ENCODE measurements at regions not wholly inside any gene's neighbourhood (a gene's known extent, or its start where the extent isn't known, plus 50 kb on each side); places are given as distances from the start of the nearest gene placed in this dataset.

GRCh38 chr9:79289856-79290255 is 281.9 kb upstream of the TLE4 start:
- H3K36me3 ChIP-seq: no peaks in the 10 kb centered on the region
- H3K4me3 ChIP-seq: no peak overlapping the region
- no peaks in the 10 kb centered on the region for H3K9me3 ChIP-seq
- TF ChIP-seq EP300 (IDR thresholded peaks at IDR 0.05) (no peak), CTCF (IDR thresholded peaks at IDR 0.05) (no peak), POLR2A (IDR thresholded peaks at IDR 0.05) (no peak)
- H3K4me1 ChIP-seq: no peaks in the 10 kb centered on the region
- H3K27me3 ChIP-seq: no peaks in the 10 kb centered on the region
- no peak overlapping the region for H3K27ac ChIP-seq
- 73 to 82% methylated on average over 3 of the region's 3 CpGs for WGBS, 2 donors
- no peak for DNase-seq (ENCODE audit: low spot score in 2 of 2)

DNA sequence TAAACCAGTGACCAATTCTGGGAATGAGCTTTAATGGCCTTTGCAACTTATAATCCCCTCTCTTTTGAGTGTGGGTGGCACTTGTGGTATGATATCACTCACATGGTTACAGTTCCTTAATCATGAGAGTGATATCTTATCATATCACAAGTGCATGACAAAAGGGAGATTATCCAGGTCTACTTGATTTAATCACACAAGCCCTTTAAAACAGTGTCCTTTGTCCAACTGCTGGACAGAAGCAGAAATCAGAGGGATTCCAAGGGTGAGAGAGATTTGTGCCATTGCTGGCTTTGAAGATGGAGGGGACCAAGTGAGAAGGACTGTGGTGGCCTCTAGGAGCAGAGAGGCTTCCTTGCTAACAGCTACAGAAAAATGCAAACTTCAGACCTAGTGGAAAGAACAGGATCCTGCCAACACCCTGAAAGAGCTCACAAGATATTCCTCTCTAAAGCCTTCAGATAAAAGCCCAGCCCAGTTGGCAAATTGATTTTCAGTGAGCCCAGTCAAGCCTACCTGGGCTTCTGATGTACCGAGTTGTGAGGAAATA is 279.0 kb upstream of the TLE4 start:
- no peak for DNase-seq (ENCODE audit: low spot score in 2 of 2)
- no peaks in the 10 kb centered on the region for H3K9me3 ChIP-seq
- TF ChIP-seq POLR2A (IDR thresholded peaks at IDR 0.05): no peak
- TF ChIP-seq CTCF (IDR thresholded peaks at IDR 0.05): no peak
- TF ChIP-seq EP300 (IDR thresholded peaks at IDR 0.05): no peak
- WGBS, 2 donors: 90 to 94% methylated on average over 1 of the region's 1 CpG
- H3K27ac ChIP-seq: no peak overlapping the region
- H3K27me3 ChIP-seq: no peaks in the 10 kb centered on the region
- no peaks in the 10 kb centered on the region for H3K4me1 ChIP-seq
- no peak overlapping the region for H3K4me3 ChIP-seq
- no peaks in the 10 kb centered on the region for H3K36me3 ChIP-seq

DNA sequence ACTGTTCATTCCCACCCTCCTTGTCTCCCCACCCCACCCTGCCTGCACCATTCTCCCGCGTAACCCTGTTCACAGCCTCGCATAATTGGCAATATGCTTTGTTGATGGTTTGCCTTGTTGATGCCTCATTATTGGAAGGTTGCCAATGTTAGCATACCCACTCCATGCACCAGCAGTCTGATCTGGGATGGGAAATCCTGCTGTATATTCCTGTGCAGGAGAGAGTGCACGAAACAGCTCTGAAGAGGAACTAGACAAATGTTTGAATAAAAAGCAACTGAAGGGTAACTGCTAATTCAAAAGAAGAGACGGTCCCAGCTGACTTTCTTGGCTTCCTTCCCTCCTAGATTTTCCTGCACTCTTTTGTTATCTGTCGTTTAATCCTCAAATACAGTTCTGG is 271.7 kb upstream of the TLE4 start:
- WGBS, 2 donors: 24 to 30% methylated on average over 6 of the region's 6 CpGs
- Histone ChIP-seq H3K27ac (no peak overlapping the region), H3K27me3 (no peaks in the 10 kb centered on the region), H3K4me3 (no peak overlapping the region), H3K4me1 (no peaks in the 10 kb centered on the region), H3K36me3 (no peaks in the 10 kb centered on the region), H3K9me3 (no peaks in the 10 kb centered on the region)
- no peak for DNase-seq (ENCODE audit: low spot score in 2 of 2)
- TF ChIP-seq EP300 (IDR thresholded peaks at IDR 0.05) (no peak), POLR2A (IDR thresholded peaks at IDR 0.05) (no peak), CTCF (IDR thresholded peaks at IDR 0.05) (no peak)

DNA sequence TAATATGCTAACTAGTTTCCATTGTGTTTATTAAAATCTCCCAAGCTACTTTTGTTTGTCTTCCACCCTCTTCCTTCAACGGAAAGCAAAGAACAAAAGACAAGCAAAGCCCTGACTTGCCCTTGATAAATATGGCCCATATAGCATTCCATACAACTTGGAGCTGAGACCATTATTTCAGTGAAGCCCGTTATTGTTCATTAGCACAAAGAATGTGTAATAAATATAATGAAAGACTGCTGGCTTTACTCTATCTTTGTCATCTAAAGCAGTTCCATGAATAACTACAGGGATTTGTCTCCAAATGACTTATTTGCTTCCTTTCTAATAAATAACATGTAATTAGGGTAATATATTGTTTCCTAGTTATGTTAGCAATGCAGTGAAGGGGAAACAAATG is 270.7 kb upstream of the TLE4 start:
- WGBS, 2 donors: 23 to 33% methylated on average over 2 of the region's 2 CpGs
- no peak for TF ChIP-seq POLR2A (IDR thresholded peaks at IDR 0.05)
- TF ChIP-seq CTCF (IDR thresholded peaks at IDR 0.05): no peak
- TF ChIP-seq EP300 (IDR thresholded peaks at IDR 0.05): no peak
- H3K36me3 ChIP-seq: no peaks in the 10 kb centered on the region
- no peaks in the 10 kb centered on the region for H3K4me1 ChIP-seq
- no peaks in the 10 kb centered on the region for H3K27me3 ChIP-seq
- no peaks in the 10 kb centered on the region for H3K9me3 ChIP-seq
- no peak for DNase-seq (ENCODE audit: low spot score in 2 of 2)
- no peak overlapping the region for H3K27ac ChIP-seq
- no peak overlapping the region for H3K4me3 ChIP-seq

DNA sequence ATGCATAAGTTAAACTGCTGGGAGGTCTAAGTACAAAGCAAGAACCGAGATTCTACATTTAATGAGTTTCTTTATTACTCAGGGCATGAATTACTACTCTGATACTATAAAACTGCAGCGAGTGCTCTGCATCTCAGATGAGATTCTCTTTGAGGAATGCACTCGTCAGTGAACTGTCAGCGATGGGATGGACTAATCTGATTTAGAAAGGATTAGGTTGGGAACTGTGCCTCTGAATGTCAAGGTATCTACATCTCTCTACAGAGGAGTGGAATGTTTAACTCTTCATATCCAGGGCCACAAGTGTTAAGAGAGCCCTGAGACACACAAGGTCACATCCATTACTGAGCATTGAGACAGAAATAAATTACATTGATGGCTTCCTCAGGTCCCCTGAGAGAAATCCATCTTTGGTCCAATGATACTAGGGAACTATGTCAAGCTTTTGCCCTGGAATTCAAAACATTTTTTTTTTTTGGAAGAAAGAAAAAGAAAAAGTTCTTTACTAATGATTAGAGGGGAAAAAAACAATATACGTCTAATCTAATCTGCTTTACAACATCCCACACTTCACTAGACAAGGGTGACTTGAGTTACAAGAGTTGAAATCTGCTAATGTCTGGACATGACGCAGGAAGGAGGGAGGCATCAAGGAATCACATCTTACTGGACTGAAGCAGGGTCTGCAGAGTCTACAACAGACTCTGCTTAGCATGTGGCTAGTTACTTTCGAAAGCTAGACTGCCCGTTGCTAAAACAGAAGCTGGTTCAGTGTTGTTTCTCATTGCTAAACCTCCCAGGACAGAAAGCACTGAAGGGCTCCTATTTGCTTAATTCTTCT is 270.0 kb upstream of the TLE4 start:
- no peak overlapping the region for H3K4me3 ChIP-seq
- H3K27me3 ChIP-seq: no peaks in the 10 kb centered on the region
- no peak for TF ChIP-seq POLR2A (IDR thresholded peaks at IDR 0.05)
- no peak for TF ChIP-seq EP300 (IDR thresholded peaks at IDR 0.05)
- no peak for TF ChIP-seq CTCF (IDR thresholded peaks at IDR 0.05)
- no peaks in the 10 kb centered on the region for H3K4me1 ChIP-seq
- H3K9me3 ChIP-seq: no peaks in the 10 kb centered on the region
- H3K27ac ChIP-seq: no peak overlapping the region
- no peaks in the 10 kb centered on the region for H3K36me3 ChIP-seq
- no peak for DNase-seq (ENCODE audit: low spot score in 2 of 2)
- WGBS, 2 donors: 45 to 54% methylated on average over 8 of the region's 8 CpGs
